Stimulated activated naive CD8-positive, alpha-beta T cell treated with anti-CD3 and anti-CD28 coated beads, Interleukin-15, amount 100 ng/mL, for 72 hours (primary cell): ENCODE measurements at regions not wholly inside any gene's neighbourhood (a gene's known extent, or its start where the extent isn't known, plus 50 kb on each side); places are given as distances from the start of the nearest gene placed in this dataset.
"Not testable (repeated sequence)": the region's sequence is repeated elsewhere in the genome, so short reads cannot be mapped to it uniquely, and the experiment has no call there.

Source experiments
- ATAC-seq: fragments of 150-1000 bp; cut with Tn5 transposase; 2 replicates; pipeline ENCODE4 v1.10.0; 2021; ENCODE audit warnings: mild to moderate bottlenecking, moderate library complexity
- DNase-seq, 2 donors: peaks; one replicate each; pipeline ENCODE4 v3.0.0; 2021 to 2022
- H3K27ac Mint-ChIP-seq, 2 donors: one replicate each; pipeline ENCODE4 v1.8.0; 2022; ENCODE audit warnings: mild to moderate bottlenecking in 2 of 2, mixed read lengths in 2 of 2, moderate library complexity in 2 of 2
- H3K27me3 Mint-ChIP-seq: one replicate; pipeline ENCODE4 v1.8.0; 2022; ENCODE audit warnings: mixed read lengths
- H3K4me1 Mint-ChIP-seq: one replicate; pipeline ENCODE4 v1.8.0; 2022; ENCODE audit warnings: mild to moderate bottlenecking, mixed read lengths
- H3K4me3 Mint-ChIP-seq, 2 donors: one replicate each; pipeline ENCODE4 v1.8.0; 2022; ENCODE audit warnings: mild to moderate bottlenecking in 2 of 2, mixed read lengths in 2 of 2, moderate library complexity in 1 of 2
- H3K9me3 Mint-ChIP-seq, 2 donors: one replicate each; pipeline ENCODE4 v1.8.0; 2022; ENCODE audit warnings: mixed read lengths in 2 of 2

GRCh38 chr3:180743813-180744590 is 64.7 kb upstream of the CCDC39 start:
- Mint-ChIP-seq H3K4me3 (no peak overlapping the region), H3K9me3 (no peaks in the 10 kb centered on the region), H3K27me3 (peaks cover 22% of the 10 kb centered on the region), H3K4me1 (no peaks in the 10 kb centered on the region), H3K27ac (no peak overlapping the region)
- ATAC-seq: no peak
- no peak for DNase-seq

- Mint-ChIP-seq H3K27ac (no peak overlapping the region), H3K9me3 (no peaks in the 10 kb centered on the region), H3K27me3 (peaks cover 16% of the 10 kb centered on the region), H3K4me3 (no peak overlapping the region), H3K4me1 (no peaks in the 10 kb centered on the region)
- DNase-seq (no peak), ATAC-seq (no peak)
Measured at GRCh38 chr3:180747805-180748361, 68.6 kb upstream of the CCDC39 start.

GRCh38 chr3:180749322-180749721 is 70.0 kb upstream of the CCDC39 start:
- Mint-ChIP-seq H3K27me3 (peaks cover 2% of the 10 kb centered on the region), H3K4me3 (no peak overlapping the region)

GRCh38 chr3:180749796-180750195 is 70.5 kb upstream of the CCDC39 start:
- no peaks in the 10 kb centered on the region for H3K27me3 Mint-ChIP-seq
- H3K27ac Mint-ChIP-seq: peak overlapping the region in 1 of 2 donors; percentile 17
- H3K9me3 Mint-ChIP-seq: no peaks in the 10 kb centered on the region
- no peak overlapping the region for H3K4me3 Mint-ChIP-seq
- ATAC-seq (peak; percentile 26), DNase-seq (no peak)
- no peaks in the 10 kb centered on the region for H3K4me1 Mint-ChIP-seq

More at GRCh38 chr3:180749322-180749721, 70.0 kb upstream of the CCDC39 start:
- no peaks in the 10 kb centered on the region for H3K9me3 Mint-ChIP-seq
- H3K27ac Mint-ChIP-seq: peak overlapping the region; percentile 17 to 77
- ATAC-seq (peak; percentile 39), DNase-seq (no peak)
- no peaks in the 10 kb centered on the region for H3K4me1 Mint-ChIP-seq

GRCh38 chr3:180755556-180755955 is 76.3 kb upstream of the CCDC39 start:
- no peaks in the 10 kb centered on the region for H3K27me3 Mint-ChIP-seq
- H3K4me3 Mint-ChIP-seq: no peak overlapping the region
- H3K9me3 Mint-ChIP-seq: peaks cover 0 to 3% of the 10 kb centered on the region in 2 donors
- no peak for DNase-seq
- H3K27ac Mint-ChIP-seq: no peak overlapping the region
- no peak for ATAC-seq
- H3K4me1 Mint-ChIP-seq: no peaks in the 10 kb centered on the region

GRCh38 chr3:180762866-180763265 is 83.6 kb upstream of the CCDC39 start:
- DNase-seq (no peak), ATAC-seq (no peak)
- Mint-ChIP-seq H3K4me3 (no peak overlapping the region), H3K27ac (no peak overlapping the region), H3K9me3 (peaks cover 3 to 7% of the 10 kb centered on the region in 2 donors), H3K4me1 (no peaks in the 10 kb centered on the region), H3K27me3 (no peaks in the 10 kb centered on the region)

- H3K4me1 Mint-ChIP-seq: no peaks in the 10 kb centered on the region
- H3K27me3 Mint-ChIP-seq: no peaks in the 10 kb centered on the region
- H3K27ac Mint-ChIP-seq: no peak overlapping the region
- DNase-seq (no peak), ATAC-seq (no peak)
- H3K9me3 Mint-ChIP-seq: peaks cover 0 to 7% of the 10 kb centered on the region in 2 donors
- H3K4me3 Mint-ChIP-seq: no peak overlapping the region
Measured at GRCh38 chr3:180764481-180764880, 85.2 kb upstream of the CCDC39 start.

GRCh38 chr3:180770639-180771038 is 91.3 kb upstream of the CCDC39 start:
- H3K4me3 Mint-ChIP-seq: no peak overlapping the region
- peaks cover 6 to 9% of the 10 kb centered on the region in 2 donors for H3K9me3 Mint-ChIP-seq
- H3K27me3 Mint-ChIP-seq: no peaks in the 10 kb centered on the region
- ATAC-seq (no peak), DNase-seq (no peak)
- H3K4me1 Mint-ChIP-seq: no peaks in the 10 kb centered on the region
- H3K27ac Mint-ChIP-seq: no peak overlapping the region

- no peaks in the 10 kb centered on the region for H3K4me1 Mint-ChIP-seq
Measured at GRCh38 chr3:180776433-180776832, 97.1 kb upstream of the CCDC39 start.

GRCh38 chr3:180782195-180782984 is 103.1 kb upstream of the CCDC39 start:
- Mint-ChIP-seq H3K27ac (no peak overlapping the region), H3K27me3 (no peaks in the 10 kb centered on the region), H3K4me3 (no peak overlapping the region), H3K4me1 (no peaks in the 10 kb centered on the region), H3K9me3 (peaks cover 20 to 29% of the 10 kb centered on the region in 2 donors)
- no peak for DNase-seq
- ATAC-seq: no peak

More at GRCh38 chr3:180776433-180776832, 97.1 kb upstream of the CCDC39 start:
- Mint-ChIP-seq H3K27me3 (no peaks in the 10 kb centered on the region), H3K27ac (no peak overlapping the region), H3K9me3 (peaks cover 40 to 52% of the 10 kb centered on the region in 2 donors), H3K4me3 (no peak overlapping the region)
- ATAC-seq (no peak), DNase-seq (no peak)

GRCh38 chr3:180786227-180786626 is 106.9 kb upstream of the CCDC39 start:
- DNase-seq, H3K9me3 Mint-ChIP-seq, H3K4me1 Mint-ChIP-seq, H3K27ac Mint-ChIP-seq, ATAC-seq, H3K4me3 Mint-ChIP-seq, H3K27me3 Mint-ChIP-seq: not testable (repeated sequence)

- Mint-ChIP-seq H3K9me3 (no peaks in the 10 kb centered on the region), H3K27me3 (no peaks in the 10 kb centered on the region), H3K4me1 (no peaks in the 10 kb centered on the region), H3K27ac (no peak overlapping the region), H3K4me3 (no peak overlapping the region)
- DNase-seq (no peak), ATAC-seq (no peak)
Measured at GRCh38 chr3:180789774-180790173, 110.5 kb upstream of the CCDC39 start.

GRCh38 chr3:180798197-180798596 is 114.3 kb upstream of the FXR1 start:
- Mint-ChIP-seq H3K27me3 (peaks cover 31% of the 10 kb centered on the region), H3K4me1 (no peaks in the 10 kb centered on the region), H3K4me3 (no peak overlapping the region), H3K9me3 (no peaks in the 10 kb centered on the region), H3K27ac (no peak overlapping the region)
- no peak for DNase-seq
- ATAC-seq: no peak

- Mint-ChIP-seq H3K27me3 (peaks cover 17% of the 10 kb centered on the region), H3K4me3 (no peak overlapping the region), H3K9me3 (no peaks in the 10 kb centered on the region), H3K27ac (no peak overlapping the region), H3K4me1 (no peaks in the 10 kb centered on the region)
- DNase-seq: no peak
- ATAC-seq: no peak
Measured at GRCh38 chr3:180802837-180803236, 109.6 kb upstream of the FXR1 start.

- DNase-seq (no peak), ATAC-seq (no peak)
- H3K27ac Mint-ChIP-seq: no peak overlapping the region
- H3K4me3 Mint-ChIP-seq: no peak overlapping the region
- H3K9me3 Mint-ChIP-seq: no peaks in the 10 kb centered on the region
- no peaks in the 10 kb centered on the region for H3K4me1 Mint-ChIP-seq
- H3K27me3 Mint-ChIP-seq: peaks cover 8% of the 10 kb centered on the region
Measured at GRCh38 chr3:180804916-180805315, 107.6 kb upstream of the FXR1 start.
